GM12878 (cell line): ENCODE measurements at regions not wholly inside any gene's neighbourhood (a gene's known extent, or its start where the extent isn't known, plus 50 kb on each side); places are given as distances from the start of the nearest gene placed in this dataset.

Experiments
- ATAC-seq: fragments of 200-7000 bp; cut with Tn5 transposase; 3 replicates; pipeline ENCODE4 v1.9.1; 2020; ENCODE audit warnings: mild to moderate bottlenecking, moderate library complexity
- BruUV-seq: library from RNA; stranded (reverse); fragments of 400-500 nt; replicated peaks from 2 replicates; lab custom pipeline; 2021; lab: Mats Ljungman, UMichigan
- CTCF ChIA-PET: fragments of 300-600 bp; sonication (Branson Sonifier 250); formaldehyde crosslinking; extraction: SDS; loops from one replicate; lab custom pipeline; 2021; ENCODE audit warnings: inconsistent platforms; lab: Yijun Ruan, JAX
- POLR2A ChIA-PET: fragments of 350-600 bp; formaldehyde crosslinking; extraction: SDS; loops from one replicate; lab custom pipeline; 2021; ENCODE audit warnings: inconsistent platforms; lab: Charles Lee
- RAD21 ChIA-PET: fragments of 300-600 bp; sonication (Branson Sonifier 250); formaldehyde crosslinking; loops from one replicate; lab custom pipeline; 2023; ENCODE audit warnings: antibody characterized with exemption; ENCODE audit not compliant: unreplicated experiment; lab: Charles Lee
- SMC1A ChIA-PET: fragments of 300-600 bp; sonication (Branson Sonifier 250); formaldehyde crosslinking; loops from one replicate; lab custom pipeline; 2023; ENCODE audit not compliant: unreplicated experiment, uncharacterized antibody; lab: Charles Lee
- DNase-seq: peaks from one replicate; pipeline ENCODE4 v3.0.0-alpha.2; 2011; ENCODE audit warnings: low read depth, low spot score
- FAIRE-seq: peaks from 3 replicates; lab custom pipeline; 2011; peaks lifted over from hg19 to GRCh38; lab: Jason Lieb, UNC
- H2AFZ ChIP-seq: 2 replicates; pipeline ENCODE4 v1.6.0; 2011; ENCODE audit warnings: low read depth, low read length, control low read depth; ENCODE audit not compliant: control insufficient read depth
- H3K27ac ChIP-seq: 2 replicates; pipeline ENCODE4 v1.5.1; 2011; ENCODE audit warnings: control low read depth; ENCODE audit not compliant: control insufficient read depth, insufficient read depth
- H3K27me3 ChIP-seq, 2 experiments: replicated peaks in 1 of 2; 2 replicates each; pipeline versions ENCODE4 v1.6.0 to v1.6.1; 2011; ENCODE audit warnings: low read length in 1 of 2; ENCODE audit not compliant: control insufficient read depth in 2 of 2, insufficient read depth in 2 of 2
- H3K36me3 ChIP-seq, 2 experiments: 2 replicates each; pipeline ENCODE4 v1.5.1; 2011; ENCODE audit warnings: low read length in 1 of 2; ENCODE audit not compliant: control insufficient read depth in 2 of 2, insufficient read depth in 2 of 2
- H3K4me1 ChIP-seq: 2 replicates; pipeline ENCODE4 v1.6.1; 2011; ENCODE audit warnings: mild to moderate bottlenecking, low read length, moderate library complexity, mixed read lengths; ENCODE audit not compliant: control insufficient read depth, insufficient read depth
- H3K4me2 ChIP-seq: 2 replicates; pipeline ENCODE4 v1.6.0; 2011; ENCODE audit warnings: control low read depth; ENCODE audit not compliant: control insufficient read depth, insufficient read depth
- H3K4me3 ChIP-seq: fragments of 200-600 bp; sonication (generic); 2 replicates; pipeline ENCODE4 v1.5.1; 2016
- H3K79me2 ChIP-seq: 2 replicates; pipeline ENCODE4 v1.6.0; 2011; ENCODE audit warnings: low read length; ENCODE audit not compliant: control insufficient read depth, insufficient read depth
- H3K9ac ChIP-seq: 2 replicates; pipeline ENCODE4 v1.8.0; 2011; ENCODE audit warnings: low read length, control low read depth, mixed read lengths; ENCODE audit not compliant: control insufficient read depth, insufficient read depth
- H3K9me3 ChIP-seq: replicated peaks from 3 replicates; pipeline ENCODE4 v1.5.1; 2011; ENCODE audit warnings: mild to moderate bottlenecking, low read length; ENCODE audit not compliant: control insufficient read depth, insufficient read depth
- H4K20me1 ChIP-seq: 2 replicates; pipeline ENCODE4 v1.6.0; 2011; ENCODE audit not compliant: control insufficient read depth, insufficient read depth
- CHD2 ChIP-seq: IDR thresholded peaks from 2 replicates; pipeline ENCODE4 v1.6.1; 2011; ENCODE audit warnings: low read depth, low read length, improper control_type of control experiment, borderline replicate concordance
- E2F8 ChIP-seq: fragments of 450-650 bp; IDR thresholded peaks from 2 replicates; pipeline ENCODE4 v1.6.1; 2018; ENCODE audit warnings: mild to moderate bottlenecking, low read depth, moderate library complexity; ENCODE audit not compliant: partially characterized antibody
- EP300 ChIP-seq, 2 experiments: fragments of 150-350 bp in 1 of 2; IDR thresholded peaks; 2 replicates each; pipeline ENCODE4 v1.6.1; 2011 to 2012; ENCODE audit warnings: low read depth in 2 of 2, low read length in 2 of 2, borderline replicate concordance in 1 of 2, improper control_type of control experiment in 1 of 2, inconsistent platforms in 1 of 2; ENCODE audit not compliant: control insufficient read depth in 1 of 2
- HDAC6 ChIP-seq: fragments of 200-600 bp; sonication (generic); IDR thresholded peaks from one replicate; pipeline ENCODE4 v1.8.0; 2017; ENCODE audit warnings: antibody characterized with exemption; ENCODE audit not compliant: unreplicated experiment
- KLF5 ChIP-seq: fragments of 450-650 bp; IDR thresholded peaks from 2 replicates; pipeline ENCODE4 v1.6.1; 2014; ENCODE audit warnings: mild to moderate bottlenecking; ENCODE audit not compliant: partially characterized antibody
- NRF1 ChIP-seq: conservative IDR thresholded peaks from 2 replicates; pipeline ENCODE4 v1.6.1; 2011; ENCODE audit warnings: mild to moderate bottlenecking, low read depth, low read length, improper control_type of control experiment
- POU2F2 ChIP-seq: IDR thresholded peaks from 3 replicates; pipeline ENCODE4 v1.6.1; 2011; ENCODE audit warnings: low read depth, mild to moderate bottlenecking, low read length, borderline replicate concordance
- TBL1XR1 ChIP-seq: IDR thresholded peaks from 2 replicates; pipeline ENCODE4 v1.6.1; 2012; ENCODE audit warnings: low read depth, low read length, improper control_type of control experiment
- ZNF207 ChIP-seq: fragments of 450-650 bp; IDR thresholded peaks from 2 replicates; pipeline ENCODE4 v1.6.1; 2014; ENCODE audit warnings: antibody characterized with exemption, mild to moderate bottlenecking, borderline replicate concordance
- ZNF622 ChIP-seq: fragments of 450-650 bp; IDR thresholded peaks from 2 replicates; pipeline ENCODE4 v1.6.1; 2017; ENCODE audit warnings: mild to moderate bottlenecking, inconsistent platforms
- ZNF687 ChIP-seq: fragments of 450-650 bp; IDR thresholded peaks from 2 replicates; pipeline ENCODE4 v1.6.1; 2017; ENCODE audit warnings: mild to moderate bottlenecking, moderate library complexity
- ZZZ3 ChIP-seq: IDR thresholded peaks from 2 replicates; pipeline ENCODE4 v1.6.1; 2011; ENCODE audit warnings: low read depth; ENCODE audit not compliant: control insufficient read depth, insufficient read length
- WGBS: methylation state at CpG from one replicate; pipeline ENCODE4 v1.1.6; 2016; ENCODE audit warnings: low lambda C conversion rate; ENCODE audit not compliant: insufficient replicate concordance, insufficient coverage; ENCODE audit errors: missing lambda C conversion rate; 5-methylcytosine and 5-hydroxymethylcytosine counted together
- in situ Hi-C: fragments of 300-500 bp; cut with MboI; formaldehyde crosslinking; loops from 9 replicates; pipeline ENCODE4 v1.14.3; 2018; ENCODE audit warnings: mixed read lengths
- intact Hi-C: fragments of 100-400 bp; cut with micrococcal nuclease; formaldehyde crosslinking; loops from one replicate; pipeline ENCODE4 v1.14.2; 2022; ENCODE audit not compliant: unreplicated experiment

GRCh38 chr16:17622366-17622765, 151.6 kb upstream of the XYLT1 start:
- no peaks in the 10 kb centered on the region; the same call in 2 of the 3 replicates for H3K9me3 ChIP-seq
- no peak overlapping the region for H3K4me2 ChIP-seq
- SMC1A ChIA-PET = no interaction called here
- H4K20me1 ChIP-seq = no peaks in the 10 kb centered on the region
- WGBS = 7% methylated on average over 3 of the region's 3 CpGs
- no peak overlapping the region for H3K9ac ChIP-seq
- H3K36me3 ChIP-seq = no peaks in the 10 kb centered on the region
- no peaks in the 10 kb centered on the region for H3K79me2 ChIP-seq
- H2AFZ ChIP-seq = no peak overlapping the region
- intact Hi-C loops (no loop called here), in situ Hi-C loops (no loop called here)
- ATAC-seq = no peak
- POLR2A ChIA-PET = no interaction called here
- RAD21 ChIA-PET = no interaction called here
- no peak for FAIRE-seq
- no TSS peak for BruUV-seq
- no peak for DNase-seq
- H3K27me3 ChIP-seq = no peaks in the 10 kb centered on the region; a peak in 1 of 4 replicates
- CTCF ChIA-PET = no interaction called here
- no peak for TF ChIP-seq EP300 (IDR thresholded peaks at IDR 0.05; ENCODE audit: borderline replicate concordance in 1 of 2, control insufficient read depth in 1 of 2, low read depth in 2 of 2, low read length in 2 of 2)
- TF ChIP-seq NRF1 = no peak
- no peak for TF ChIP-seq ZNF207
- TF ChIP-seq ZNF622 = no peak
- no peak for TF ChIP-seq E2F8
- TF ChIP-seq ZNF687 = no peak
- no peak for TF ChIP-seq HDAC6
- no peak for TF ChIP-seq ZZZ3
- no peak for TF ChIP-seq KLF5
- TF ChIP-seq POU2F2 = no peak
- no peak for TF ChIP-seq TBL1XR1
- TF ChIP-seq CHD2 = no peak
- no peak overlapping the region for H3K27ac ChIP-seq
- no peaks in the 10 kb centered on the region for H3K4me1 ChIP-seq
- H3K4me3 ChIP-seq = no peak overlapping the region
